WTC11 (cell line): ENCODE measurements at regions not wholly inside any gene's neighbourhood (a gene's known extent, or its start where the extent isn't known, plus 50 kb on each side); places are given as distances from the start of the nearest gene placed in this dataset.

Experiments
- ATAC-seq: fragments of 200-7000 bp; cut with Tn5 transposase; 2 replicates; pipeline ENCODE4 v1.10.0; 2021; ENCODE audit warnings: mild to moderate bottlenecking, moderate library complexity
- CTCF ChIA-PET: fragments of 300-600 bp; sonication (Branson Sonifier 250); formaldehyde crosslinking; loops from one replicate; lab custom pipeline; 2021; ENCODE audit warnings: antibody characterized with exemption; lab: Charles Lee
- POLR2A ChIA-PET: fragments of 350-600 bp; sonication (Branson Sonifier 250); formaldehyde crosslinking; loops from one replicate; lab custom pipeline; 2021; ENCODE audit warnings: antibody characterized with exemption; lab: Charles Lee
- DNase-seq: peaks from one replicate; pipeline ENCODE4 v3.0.0; 2021; ENCODE audit warnings: low spot score
- H3K27ac Mint-ChIP-seq: 2 replicates; pipeline ENCODE4 v1.8.0; 2021; ENCODE audit warnings: mixed read lengths
- H3K27me3 Mint-ChIP-seq: 2 replicates; pipeline ENCODE4 v1.8.0; 2021; ENCODE audit warnings: low read depth, mild to moderate bottlenecking, moderate library complexity, mixed read lengths
- H3K36me3 Mint-ChIP-seq: 2 replicates; pipeline ENCODE4 v1.8.0; 2021; ENCODE audit warnings: mixed read lengths
- H3K4me1 Mint-ChIP-seq: 2 replicates; pipeline ENCODE4 v1.8.0; 2022; ENCODE audit warnings: mixed read lengths
- H3K4me3 Mint-ChIP-seq: 2 replicates; pipeline ENCODE4 v1.8.0; 2021; ENCODE audit warnings: mild to moderate bottlenecking, moderate library complexity, mixed read lengths
- H3K9me3 Mint-ChIP-seq: 2 replicates; pipeline ENCODE4 v1.8.0; 2021; ENCODE audit warnings: mixed read lengths
- AR ChIP-seq: fragments of 250-450 bp; sonication (Bioruptor Pico); IDR thresholded peaks from 2 replicates; pipeline ENCODE4 v1.9.0; 2021; ENCODE audit warnings: mild to moderate bottlenecking
- ESRRA ChIP-seq: sonication (generic); formaldehyde crosslinking; IDR thresholded peaks from 2 replicates; pipeline ENCODE4 v1.8.1; 2022; ENCODE audit warnings: mild to moderate bottlenecking, missing genetic modification reagents, borderline replicate concordance
- ETV6 ChIP-seq: sonication (generic); formaldehyde crosslinking; IDR thresholded peaks from 2 replicates; pipeline ENCODE4 v1.8.1; 2022; ENCODE audit warnings: mild to moderate bottlenecking, missing genetic modification reagents
- FOXP1 ChIP-seq: sonication (generic); formaldehyde crosslinking; IDR thresholded peaks from 2 replicates; pipeline ENCODE4 v1.8.0; 2022; ENCODE audit warnings: missing genetic modification reagents, mild to moderate bottlenecking, moderate library complexity, borderline replicate concordance
- GABPB1 ChIP-seq: sonication (generic); formaldehyde crosslinking; IDR thresholded peaks from 2 replicates; pipeline ENCODE4 v1.8.1; 2023; ENCODE audit warnings: mild to moderate bottlenecking, missing genetic modification reagents
- JUN ChIP-seq: sonication (generic); formaldehyde crosslinking; IDR thresholded peaks from 2 replicates; pipeline ENCODE4 v1.8.0; 2023; ENCODE audit warnings: mild to moderate bottlenecking, missing genetic modification reagents
- NFYB ChIP-seq: sonication (generic); formaldehyde crosslinking; conservative IDR thresholded peaks from 2 replicates; pipeline ENCODE4 v1.8.0; 2022; ENCODE audit warnings: low read depth, missing genetic modification reagents
- NR3C1 ChIP-seq: sonication (generic); formaldehyde crosslinking; conservative IDR thresholded peaks from 2 replicates; pipeline ENCODE4 v1.8.1; 2023; ENCODE audit warnings: low read depth, mild to moderate bottlenecking, missing genetic modification reagents
- PREB ChIP-seq: sonication (generic); formaldehyde crosslinking; IDR thresholded peaks from 2 replicates; pipeline ENCODE4 v1.8.1; 2022; ENCODE audit warnings: mild to moderate bottlenecking, missing genetic modification reagents, moderate library complexity, borderline replicate concordance
- RELA ChIP-seq: sonication (generic); formaldehyde crosslinking; IDR thresholded peaks from 2 replicates; pipeline ENCODE4 v1.8.1; 2022; ENCODE audit warnings: missing genetic modification reagents, mild to moderate bottlenecking, borderline replicate concordance
- SMAD4 ChIP-seq: sonication (generic); formaldehyde crosslinking; IDR thresholded peaks from 2 replicates; pipeline ENCODE4 v1.8.0; 2022; ENCODE audit warnings: mild to moderate bottlenecking, missing genetic modification reagents
- TCF7 ChIP-seq: sonication (generic); formaldehyde crosslinking; IDR thresholded peaks from 2 replicates; pipeline ENCODE4 v1.8.0; 2022; ENCODE audit warnings: mild to moderate bottlenecking, low read depth, missing genetic modification reagents, moderate library complexity
- TEAD1 ChIP-seq: sonication (generic); formaldehyde crosslinking; IDR thresholded peaks from 2 replicates; pipeline ENCODE4 v1.8.0; 2022; ENCODE audit warnings: mild to moderate bottlenecking, missing genetic modification reagents
- ZNF317 ChIP-seq: sonication (generic); formaldehyde crosslinking; IDR thresholded peaks from 2 replicates; pipeline ENCODE4 v1.8.1; 2023; ENCODE audit warnings: low read depth, mild to moderate bottlenecking, moderate library complexity, missing genetic modification reagents, borderline replicate concordance
- ZNF396 ChIP-seq: fragments of 250-450 bp; sonication (Bioruptor Pico); IDR thresholded peaks from 2 replicates; pipeline ENCODE4 v1.8.0; 2021; ENCODE audit warnings: mild to moderate bottlenecking, moderate library complexity, borderline replicate concordance
- ZNF423 ChIP-seq: fragments of 250-450 bp; sonication (Bioruptor Pico); IDR thresholded peaks from 2 replicates; pipeline ENCODE4 v2.1.2; 2022; ENCODE audit warnings: mild to moderate bottlenecking, moderate library complexity
- TF ChIP-seq, protein P1 (sequence below): fragments of 250-450 bp; sonication (Bioruptor Pico); IDR thresholded peaks from 2 replicates; pipeline ENCODE4 v2.1.2; 2022; ENCODE audit warnings: mild to moderate bottlenecking, moderate library complexity
- TF ChIP-seq, protein P2 (sequence below): fragments of 200-600 bp; IDR thresholded peaks from 2 replicates; pipeline ENCODE4 v1.8.0; 2022; ENCODE audit warnings: antibody characterized with exemption
- TF ChIP-seq, protein P3 (sequence below): fragments of 250-450 bp; sonication (Bioruptor Pico); conservative IDR thresholded peaks from 2 replicates; pipeline ENCODE4 v1.9.0; 2021; ENCODE audit warnings: mild to moderate bottlenecking
- TF ChIP-seq, protein P4 (sequence below): fragments of 250-450 bp; sonication (Bioruptor Pico); IDR thresholded peaks from 2 replicates; pipeline ENCODE4 v1.9.0; 2021; ENCODE audit warnings: moderate library complexity, mild to moderate bottlenecking, inconsistent platforms, borderline replicate concordance

GRCh38 chr3:182405759-182406158 lies 387.5 kb upstream of the ATP11B start:
- peaks cover 3% of the 10 kb centered on the region for H3K9me3 Mint-ChIP-seq
- ChIA-PET CTCF (no interaction called here), POLR2A (no interaction called here)
- H3K4me1 Mint-ChIP-seq = peaks cover 22% of the 10 kb centered on the region
- H3K27ac Mint-ChIP-seq = no peak overlapping the region
- H3K27me3 Mint-ChIP-seq = no peaks in the 10 kb centered on the region
- H3K4me3 Mint-ChIP-seq = no peak overlapping the region
- no peaks in the 10 kb centered on the region for H3K36me3 Mint-ChIP-seq
- DNase-seq (no peak), ATAC-seq (no peak)
- TF ChIP-seq AR = no peak
- TF ChIP-seq NFYB (CRISPR knock-in tag) = no peak
- TF ChIP-seq ZNF317 (CRISPR knock-in tag) = no peak
- TF ChIP-seq FOXP1 = no peak
- TF ChIP-seq ETV6 = no peak
- TF ChIP-seq PREB = no peak
- TF ChIP-seq, protein P1, sequence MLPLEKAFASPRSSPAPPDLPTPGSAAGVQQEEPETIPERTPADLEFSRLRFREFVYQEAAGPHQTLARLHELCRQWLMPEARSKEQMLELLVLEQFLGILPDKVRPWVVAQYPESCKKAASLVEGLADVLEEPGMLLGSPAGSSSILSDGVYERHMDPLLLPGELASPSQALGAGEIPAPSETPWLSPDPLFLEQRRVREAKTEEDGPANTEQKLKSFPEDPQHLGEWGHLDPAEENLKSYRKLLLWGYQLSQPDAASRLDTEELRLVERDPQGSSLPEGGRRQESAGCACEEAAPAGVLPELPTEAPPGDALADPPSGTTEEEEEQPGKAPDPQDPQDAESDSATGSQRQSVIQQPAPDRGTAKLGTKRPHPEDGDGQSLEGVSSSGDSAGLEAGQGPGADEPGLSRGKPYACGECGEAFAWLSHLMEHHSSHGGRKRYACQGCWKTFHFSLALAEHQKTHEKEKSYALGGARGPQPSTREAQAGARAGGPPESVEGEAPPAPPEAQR (CRISPR knock-in tag) = no peak
- TF ChIP-seq GABPB1 = no peak
- no peak for TF ChIP-seq RELA
- TF ChIP-seq, protein P2, sequence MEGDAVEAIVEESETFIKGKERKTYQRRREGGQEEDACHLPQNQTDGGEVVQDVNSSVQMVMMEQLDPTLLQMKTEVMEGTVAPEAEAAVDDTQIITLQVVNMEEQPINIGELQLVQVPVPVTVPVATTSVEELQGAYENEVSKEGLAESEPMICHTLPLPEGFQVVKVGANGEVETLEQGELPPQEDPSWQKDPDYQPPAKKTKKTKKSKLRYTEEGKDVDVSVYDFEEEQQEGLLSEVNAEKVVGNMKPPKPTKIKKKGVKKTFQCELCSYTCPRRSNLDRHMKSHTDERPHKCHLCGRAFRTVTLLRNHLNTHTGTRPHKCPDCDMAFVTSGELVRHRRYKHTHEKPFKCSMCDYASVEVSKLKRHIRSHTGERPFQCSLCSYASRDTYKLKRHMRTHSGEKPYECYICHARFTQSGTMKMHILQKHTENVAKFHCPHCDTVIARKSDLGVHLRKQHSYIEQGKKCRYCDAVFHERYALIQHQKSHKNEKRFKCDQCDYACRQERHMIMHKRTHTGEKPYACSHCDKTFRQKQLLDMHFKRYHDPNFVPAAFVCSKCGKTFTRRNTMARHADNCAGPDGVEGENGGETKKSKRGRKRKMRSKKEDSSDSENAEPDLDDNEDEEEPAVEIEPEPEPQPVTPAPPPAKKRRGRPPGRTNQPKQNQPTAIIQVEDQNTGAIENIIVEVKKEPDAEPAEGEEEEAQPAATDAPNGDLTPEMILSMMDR = no peak
- TF ChIP-seq, protein P3, sequence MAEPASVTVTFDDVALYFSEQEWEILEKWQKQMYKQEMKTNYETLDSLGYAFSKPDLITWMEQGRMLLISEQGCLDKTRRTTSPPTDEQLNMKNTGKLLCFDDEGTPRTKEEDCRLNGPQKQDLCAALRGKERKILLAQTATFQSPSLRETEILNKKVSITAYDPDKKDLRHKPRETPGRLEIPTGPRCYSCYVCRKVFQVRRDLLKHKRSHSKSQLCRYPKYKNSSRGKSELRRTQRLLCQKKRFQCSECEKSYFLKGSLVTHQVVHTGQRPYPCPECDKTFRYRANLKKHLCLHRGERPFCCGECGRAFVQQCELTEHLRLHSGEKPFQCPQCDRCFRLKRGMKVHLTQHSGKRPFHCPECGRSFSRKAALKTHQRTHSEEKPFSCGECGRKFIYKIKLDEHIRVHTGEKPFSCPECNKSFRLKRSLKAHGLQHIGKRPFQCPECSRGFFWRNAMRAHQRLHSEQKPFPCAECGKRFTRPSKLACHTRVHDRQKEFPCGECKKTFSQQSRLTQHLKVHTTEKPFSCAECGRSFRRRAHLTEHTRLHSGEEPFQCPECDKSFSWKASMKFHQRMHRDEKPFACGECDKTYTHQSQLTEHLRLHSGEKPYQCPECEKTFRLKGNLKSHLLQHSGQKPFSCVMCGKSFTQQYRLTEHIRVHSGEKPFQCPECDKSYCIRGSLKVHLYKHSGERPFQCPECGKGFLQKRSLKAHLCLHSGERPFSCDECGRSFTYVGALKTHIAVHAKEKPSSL = no peak
- no peak for TF ChIP-seq ESRRA (CRISPR knock-in tag)
- TF ChIP-seq TEAD1 (CRISPR knock-in tag) = no peak
- no peak for TF ChIP-seq NR3C1 (CRISPR knock-in tag)
- no peak for TF ChIP-seq SMAD4 (CRISPR knock-in tag)
- no peak for TF ChIP-seq ZNF423 (CRISPR knock-in tag)
- TF ChIP-seq, protein P4, sequence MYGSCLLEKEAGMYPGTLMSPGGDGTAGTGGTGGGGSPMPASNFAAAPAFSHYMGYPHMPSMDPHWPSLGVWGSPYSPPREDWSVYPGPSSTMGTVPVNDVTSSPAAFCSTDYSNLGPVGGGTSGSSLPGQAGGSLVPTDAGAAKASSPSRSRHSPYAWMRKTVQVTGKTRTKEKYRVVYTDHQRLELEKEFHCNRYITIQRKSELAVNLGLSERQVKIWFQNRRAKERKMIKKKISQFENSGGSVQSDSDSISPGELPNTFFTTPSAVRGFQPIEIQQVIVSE (CRISPR knock-in tag) = no peak
- TF ChIP-seq JUN (CRISPR knock-in tag) = no peak
- no peak for TF ChIP-seq TCF7 (CRISPR knock-in tag)
- TF ChIP-seq ZNF396 (CRISPR knock-in tag) = no peak
